ENCODE measurements at regions not wholly inside any gene's neighbourhood (a gene's known extent, or its start where the extent isn't known, plus 50 kb on each side); places are given as distances from the start of the nearest gene placed in this dataset.

- no peak overlapping the region for H3K4me3 ChIP-seq (ENCODE audit: low read length in 2 of 2)
- no peak overlapping the region for H3K4me3 Mint-ChIP-seq
- no peak for DNase-seq
- no peaks in the 10 kb centered on the region for H3K27me3 ChIP-seq (ENCODE audit: insufficient read depth, low read length)
- CTCF ChIA-PET (ENCODE audit: partially characterized antibody): no interaction called here
- H3K27ac ChIP-seq (ENCODE audit: low read depth, low read length): no peak overlapping the region
- no peaks in the 10 kb centered on the region for H3K4me1 ChIP-seq (ENCODE audit: insufficient read depth, low read length)
- peaks cover 0 to 13% (median 5%) of the 10 kb centered on the region in 4 donors for H3K4me1 Mint-ChIP-seq
- no peaks in the 10 kb centered on the region for H3K36me3 ChIP-seq (ENCODE audit: insufficient read depth, low read length)
- intact Hi-C loops (cut with micrococcal nuclease): no loop called here
- no peak overlapping the region for H3K27ac Mint-ChIP-seq
- H3K27me3 Mint-ChIP-seq: peaks cover 0 to 4% of the 10 kb centered on the region in 2 donors
- no peaks in the 10 kb centered on the region for H3K9me3 Mint-ChIP-seq
- POLR2A ChIA-PET (ENCODE audit: partially characterized antibody): no interaction called here
- no peaks in the 10 kb centered on the region for H3K36me3 Mint-ChIP-seq
- no peaks in the 10 kb centered on the region for H3K9me3 ChIP-seq (ENCODE audit: control insufficient read depth in 1 of 2, low read length in 2 of 2)
Measured at GRCh38 chr4:74544655-74545361, 99.9 kb downstream of the AREG start.

GRCh38 chr4:74545448-74545847, 100.5 kb downstream of the AREG start:
- H3K9me3 ChIP-seq (ENCODE audit: control insufficient read depth in 1 of 2, low read length in 2 of 2): no peaks in the 10 kb centered on the region
- POLR2A ChIA-PET (ENCODE audit: partially characterized antibody): no interaction called here
- H3K4me1 ChIP-seq (ENCODE audit: insufficient read depth, low read length): no peaks in the 10 kb centered on the region
- CTCF ChIA-PET (ENCODE audit: partially characterized antibody): no interaction called here
- H3K4me3 Mint-ChIP-seq: no peak overlapping the region
- H3K36me3 Mint-ChIP-seq: no peaks in the 10 kb centered on the region
- H3K4me3 ChIP-seq (ENCODE audit: low read length in 2 of 2): no peak overlapping the region
- no peaks in the 10 kb centered on the region for H3K27me3 ChIP-seq (ENCODE audit: insufficient read depth, low read length)
- no peaks in the 10 kb centered on the region for H3K9me3 Mint-ChIP-seq
- no peaks in the 10 kb centered on the region for H3K36me3 ChIP-seq (ENCODE audit: insufficient read depth, low read length)
- no peak overlapping the region for H3K27ac Mint-ChIP-seq
- intact Hi-C loops (cut with micrococcal nuclease): no loop called here
- peaks cover 0 to 13% (median 5%) of the 10 kb centered on the region in 4 donors for H3K4me1 Mint-ChIP-seq
- H3K27me3 Mint-ChIP-seq: peaks cover 0 to 4% of the 10 kb centered on the region in 2 donors
- H3K27ac ChIP-seq (ENCODE audit: low read depth, low read length): no peak overlapping the region
- no peak for DNase-seq

GRCh38 chr4:74546057-74546456, 101.1 kb downstream of the AREG start:
- intact Hi-C loops (cut with micrococcal nuclease): no loop called here
- DNase-seq: no peak
- Histone ChIP-seq H3K4me3 (ENCODE audit: low read length in 2 of 2) (no peak overlapping the region), H3K27ac (ENCODE audit: low read depth, low read length) (no peak overlapping the region), H3K27me3 (ENCODE audit: insufficient read depth, low read length) (no peaks in the 10 kb centered on the region), H3K36me3 (ENCODE audit: insufficient read depth, low read length) (no peaks in the 10 kb centered on the region), H3K4me1 (ENCODE audit: insufficient read depth, low read length) (no peaks in the 10 kb centered on the region), H3K9me3 (ENCODE audit: control insufficient read depth in 1 of 2, low read length in 2 of 2) (no peaks in the 10 kb centered on the region)
- no peaks in the 10 kb centered on the region for H3K36me3 Mint-ChIP-seq
- no peak overlapping the region for H3K27ac Mint-ChIP-seq
- no peaks in the 10 kb centered on the region for H3K9me3 Mint-ChIP-seq
- peaks cover 0 to 13% (median 5%) of the 10 kb centered on the region in 4 donors for H3K4me1 Mint-ChIP-seq
- H3K27me3 Mint-ChIP-seq: peaks cover 0 to 4% of the 10 kb centered on the region in 2 donors
- H3K4me3 Mint-ChIP-seq: no peak overlapping the region
- POLR2A ChIA-PET (ENCODE audit: partially characterized antibody): no interaction called here
- CTCF ChIA-PET (ENCODE audit: partially characterized antibody): no interaction called here

GRCh38 chr4:74547042-74547441, 102.1 kb downstream of the AREG start:
- CTCF ChIA-PET (ENCODE audit: partially characterized antibody): no interaction called here
- no peaks in the 10 kb centered on the region for H3K27me3 ChIP-seq (ENCODE audit: insufficient read depth, low read length)
- no peak overlapping the region for H3K4me3 ChIP-seq (ENCODE audit: low read length in 2 of 2)
- intact Hi-C loops (cut with micrococcal nuclease): no loop called here
- H3K4me1 ChIP-seq (ENCODE audit: insufficient read depth, low read length): no peaks in the 10 kb centered on the region
- no peaks in the 10 kb centered on the region for H3K36me3 ChIP-seq (ENCODE audit: insufficient read depth, low read length)
- peaks cover 0 to 8% (median 5%) of the 10 kb centered on the region in 4 donors for H3K4me1 Mint-ChIP-seq
- peaks cover 0 to 4% of the 10 kb centered on the region in 2 donors for H3K27me3 Mint-ChIP-seq
- H3K27ac Mint-ChIP-seq: no peak overlapping the region
- no peak for DNase-seq
- no peak overlapping the region for H3K27ac ChIP-seq (ENCODE audit: low read depth, low read length)
- no peak overlapping the region for H3K4me3 Mint-ChIP-seq
- POLR2A ChIA-PET (ENCODE audit: partially characterized antibody): no interaction called here
- no peaks in the 10 kb centered on the region for H3K36me3 Mint-ChIP-seq
- H3K9me3 ChIP-seq (ENCODE audit: control insufficient read depth in 1 of 2, low read length in 2 of 2): no peaks in the 10 kb centered on the region
- no peaks in the 10 kb centered on the region for H3K9me3 Mint-ChIP-seq

GRCh38 chr4:74548561-74548960, 103.6 kb downstream of the AREG start:
- Histone ChIP-seq H3K27ac (ENCODE audit: low read depth, low read length) (no peak overlapping the region), H3K4me3 (ENCODE audit: low read length in 2 of 2) (no peak overlapping the region), H3K4me1 (ENCODE audit: insufficient read depth, low read length) (no peaks in the 10 kb centered on the region), H3K27me3 (ENCODE audit: insufficient read depth, low read length) (no peaks in the 10 kb centered on the region), H3K9me3 (ENCODE audit: control insufficient read depth in 1 of 2, low read length in 2 of 2) (no peaks in the 10 kb centered on the region), H3K36me3 (ENCODE audit: insufficient read depth, low read length) (no peaks in the 10 kb centered on the region)
- no peak for DNase-seq
- ChIA-PET POLR2A (ENCODE audit: partially characterized antibody) (no interaction called here), CTCF (ENCODE audit: partially characterized antibody) (no interaction called here)
- Mint-ChIP-seq H3K4me3 (no peak overlapping the region), H3K4me1 (peaks cover 0 to under 1% (median 0%) of the 10 kb centered on the region in 4 donors), H3K27ac (no peak overlapping the region), H3K36me3 (no peaks in the 10 kb centered on the region), H3K27me3 (peaks cover 1 to 4% of the 10 kb centered on the region in 2 donors), H3K9me3 (no peaks in the 10 kb centered on the region)
- intact Hi-C loops (cut with micrococcal nuclease): no loop called here

- Mint-ChIP-seq H3K36me3 (no peaks in the 10 kb centered on the region), H3K4me3 (no peak overlapping the region), H3K9me3 (no peaks in the 10 kb centered on the region), H3K27me3 (peaks cover 1 to 4% of the 10 kb centered on the region in 2 donors), H3K4me1 (no peaks in the 10 kb centered on the region), H3K27ac (no peak overlapping the region)
- no peaks in the 10 kb centered on the region for H3K4me1 ChIP-seq (ENCODE audit: insufficient read depth, low read length)
- no peaks in the 10 kb centered on the region for H3K36me3 ChIP-seq (ENCODE audit: insufficient read depth, low read length)
- DNase-seq: no peak
- no peaks in the 10 kb centered on the region for H3K9me3 ChIP-seq (ENCODE audit: control insufficient read depth in 1 of 2, low read length in 2 of 2)
- POLR2A ChIA-PET (ENCODE audit: partially characterized antibody): no interaction called here
- H3K27me3 ChIP-seq (ENCODE audit: insufficient read depth, low read length): no peaks in the 10 kb centered on the region
- CTCF ChIA-PET (ENCODE audit: partially characterized antibody): no interaction called here
- H3K27ac ChIP-seq (ENCODE audit: low read depth, low read length): no peak overlapping the region
- H3K4me3 ChIP-seq (ENCODE audit: low read length in 2 of 2): no peak overlapping the region
- intact Hi-C loops (cut with micrococcal nuclease): no loop called here
Measured at GRCh38 chr4:74549936-74550335, 105.0 kb downstream of the AREG start.

- Histone ChIP-seq H3K36me3 (ENCODE audit: insufficient read depth, low read length) (no peaks in the 10 kb centered on the region), H3K27me3 (ENCODE audit: insufficient read depth, low read length) (no peaks in the 10 kb centered on the region), H3K9me3 (ENCODE audit: control insufficient read depth in 1 of 2, low read length in 2 of 2) (no peaks in the 10 kb centered on the region), H3K27ac (ENCODE audit: low read depth, low read length) (no peak overlapping the region), H3K4me1 (ENCODE audit: insufficient read depth, low read length) (no peaks in the 10 kb centered on the region), H3K4me3 (ENCODE audit: low read length in 2 of 2) (no peak overlapping the region)
- Mint-ChIP-seq H3K4me1 (no peaks in the 10 kb centered on the region), H3K27me3 (peaks cover 0 to 1% of the 10 kb centered on the region in 2 donors), H3K9me3 (peaks cover 0 to 13% (median 0%) of the 10 kb centered on the region in 8 donors), H3K36me3 (no peaks in the 10 kb centered on the region), H3K4me3 (no peak overlapping the region), H3K27ac (no peak overlapping the region)
- intact Hi-C loops (cut with micrococcal nuclease): no loop called here
- DNase-seq: no peak
- ChIA-PET CTCF (ENCODE audit: partially characterized antibody) (no interaction called here), POLR2A (ENCODE audit: partially characterized antibody) (no interaction called here)
Measured at GRCh38 chr4:74555231-74555630, 110.3 kb downstream of the AREG start.

- Histone ChIP-seq H3K9me3 (ENCODE audit: control insufficient read depth in 1 of 2, low read length in 2 of 2) (no peaks in the 10 kb centered on the region), H3K36me3 (ENCODE audit: insufficient read depth, low read length) (no peaks in the 10 kb centered on the region), H3K27me3 (ENCODE audit: insufficient read depth, low read length) (no peaks in the 10 kb centered on the region), H3K4me3 (ENCODE audit: low read length in 2 of 2) (no peak overlapping the region), H3K4me1 (ENCODE audit: insufficient read depth, low read length) (no peaks in the 10 kb centered on the region), H3K27ac (ENCODE audit: low read depth, low read length) (no peak overlapping the region)
- H3K4me3 Mint-ChIP-seq: no peak overlapping the region
- DNase-seq: no peak
- no peaks in the 10 kb centered on the region for H3K4me1 Mint-ChIP-seq
- no peaks in the 10 kb centered on the region for H3K36me3 Mint-ChIP-seq
- intact Hi-C loops (cut with micrococcal nuclease): no loop called here
- ChIA-PET CTCF (ENCODE audit: partially characterized antibody) (no interaction called here), POLR2A (ENCODE audit: partially characterized antibody) (no interaction called here)
- no peak overlapping the region for H3K27ac Mint-ChIP-seq
- peaks cover 0 to 1% of the 10 kb centered on the region in 2 donors for H3K27me3 Mint-ChIP-seq
- peaks cover 0 to 13% (median 0%) of the 10 kb centered on the region in 8 donors for H3K9me3 Mint-ChIP-seq
Measured at GRCh38 chr4:74555843-74556242, 110.9 kb downstream of the AREG start.

Measured in CD4-positive, alpha-beta memory T cell (primary cell).